Astrocyte of the cerebellum (primary cell): ENCODE measurements at regions not wholly inside any gene's neighbourhood (a gene's known extent, or its start where the extent isn't known, plus 50 kb on each side); places are given as distances from the start of the nearest gene placed in this dataset.
"Not testable (repeated sequence)": the region's sequence is repeated elsewhere in the genome, so short reads cannot be mapped to it uniquely, and the experiment has no call there.

Source experiments
- DNase-seq: peaks from one replicate; pipeline ENCODE4 v3.0.0-alpha.2; 2011; ENCODE audit warnings: low read depth
- H3K4me3 ChIP-seq: 2 replicates; pipeline ENCODE4 v1.5.1; 2011; ENCODE audit warnings: mild to moderate bottlenecking, low read depth, low read length, moderate library complexity
- CTCF ChIP-seq: IDR thresholded peaks from 2 replicates; pipeline ENCODE4 v1.5.1; 2012; ENCODE audit warnings: low read length, low read depth, moderate library complexity, mild to moderate bottlenecking; ENCODE audit errors: missing control alignments
- in situ Hi-C: cut with HindIII; loops from 2 replicates; pipeline ENCODE4 v1.10.0; 2017; ENCODE audit warnings: low sequenced_read_pairs

- in situ Hi-C loops, result no loop called here
- DNase-seq, result no peak
- TF ChIP-seq CTCF, result no peak
- H3K4me3 ChIP-seq, result no peak overlapping the region
Observed at GRCh38 chr2:204156456-204156855, 219.9 kb downstream of the ICOS start.

GRCh38 chr2:204157684-204158083, 221.1 kb downstream of the ICOS start:
- H3K4me3 ChIP-seq, result no peak overlapping the region
- in situ Hi-C loops, result no loop called here
- DNase-seq, result no peak
- TF ChIP-seq CTCF, result no peak

- no peak for TF ChIP-seq CTCF
- H3K4me3 ChIP-seq, result no peak overlapping the region
- DNase-seq, result no peak
- in situ Hi-C loops, result no loop called here
Observed at GRCh38 chr2:204159526-204159925, 223.0 kb downstream of the ICOS start.

GRCh38 chr2:204160989-204161388, 224.4 kb downstream of the ICOS start:
- H3K4me3 ChIP-seq, result no peak overlapping the region
- no peak for DNase-seq
- in situ Hi-C loops, result no loop called here
- no peak for TF ChIP-seq CTCF

- TF ChIP-seq CTCF, result no peak
- in situ Hi-C loops, result no loop called here
- no peak overlapping the region for H3K4me3 ChIP-seq
- DNase-seq, result no peak
Observed at GRCh38 chr2:204161886-204162285, 225.3 kb downstream of the ICOS start.

- DNase-seq, result no peak
- TF ChIP-seq CTCF, result no peak
- in situ Hi-C loops, result no loop called here
- no peak overlapping the region for H3K4me3 ChIP-seq
Observed at GRCh38 chr2:204166961-204167360, 230.4 kb downstream of the ICOS start.

GRCh38 chr2:204167670-204168069, 231.1 kb downstream of the ICOS start:
- in situ Hi-C loops, H3K4me3 ChIP-seq, DNase-seq: not testable (repeated sequence)
